Neuronal stem cell (in vitro differentiated cells): ENCODE measurements at regions not wholly inside any gene's neighbourhood (a gene's known extent, or its start where the extent isn't known, plus 50 kb on each side); places are given as distances from the start of the nearest gene placed in this dataset.

Experiments used
- DNase-seq: peaks from one replicate; pipeline ENCODE4 v3.0.0-alpha.2; 2013; ENCODE audit warnings: low spot score
- H2AFZ ChIP-seq: one replicate; pipeline ENCODE4 v1.6.1; 2013; ENCODE audit warnings: mild to moderate bottlenecking, low read length, inconsistent platforms
- H2AK5ac ChIP-seq: 2 replicates; pipeline ENCODE4 v1.6.1; 2013; ENCODE audit warnings: low read depth, mild to moderate bottlenecking, inconsistent platforms, low read length, moderate library complexity, mixed read lengths
- H2BK120ac ChIP-seq: 2 replicates; pipeline ENCODE4 v1.6.1; 2013; ENCODE audit warnings: low read depth, mild to moderate bottlenecking, inconsistent platforms, low read length, moderate library complexity, mixed read lengths
- H2BK12ac ChIP-seq: one replicate; pipeline ENCODE4 v1.6.1; 2013; ENCODE audit warnings: low read length, inconsistent platforms
- H2BK15ac ChIP-seq: 2 replicates; pipeline ENCODE4 v1.6.1; 2013; ENCODE audit warnings: mild to moderate bottlenecking, low read length, inconsistent platforms, mixed read lengths
- H2BK5ac ChIP-seq: one replicate; pipeline ENCODE4 v1.6.1; 2013; ENCODE audit warnings: inconsistent platforms, mild to moderate bottlenecking, low read length, moderate library complexity
- H3K14ac ChIP-seq: one replicate; pipeline ENCODE4 v1.6.1; 2013; ENCODE audit warnings: low read length, inconsistent platforms
- H3K18ac ChIP-seq: 2 replicates; pipeline ENCODE4 v1.6.1; 2013; ENCODE audit warnings: low read length, inconsistent platforms
- H3K23ac ChIP-seq: 2 replicates; pipeline ENCODE4 v1.6.1; 2013; ENCODE audit warnings: low read depth, mild to moderate bottlenecking, mixed read lengths, low read length, inconsistent platforms; ENCODE audit not compliant: poor library complexity
- H3K27ac ChIP-seq: replicated peaks from 3 replicates; pipeline ENCODE4 v1.5.1; 2013; ENCODE audit warnings: low read length, inconsistent platforms
- H3K27me3 ChIP-seq, 3 experiments: 2 replicates each; pipeline ENCODE4 v1.6.1; 2013; ENCODE audit warnings: low read length in 3 of 3, mild to moderate bottlenecking in 2 of 3, inconsistent platforms in 1 of 3, low read depth in 1 of 3, mixed read lengths in 1 of 3, moderate library complexity in 1 of 3; ENCODE audit not compliant: control insufficient read depth in 3 of 3, insufficient read depth in 3 of 3
- H3K36me3 ChIP-seq, 2 donors: replicated peaks in 1 of 2; 2 replicates each; pipeline ENCODE4 v1.6.1; 2013; ENCODE audit warnings: low read length in 2 of 2; ENCODE audit not compliant: control insufficient read depth in 2 of 2, insufficient read depth in 2 of 2
- H3K4ac ChIP-seq: 2 replicates; pipeline ENCODE4 v1.6.1; 2013; ENCODE audit warnings: inconsistent platforms, mild to moderate bottlenecking, low read length, moderate library complexity
- H3K4me1 ChIP-seq, 2 donors: 1 replicate in 1 of 2; 2 replicates in 1 of 2; pipeline ENCODE4 v1.6.1; 2013; ENCODE audit warnings: low read length in 2 of 2, low read depth in 1 of 2; ENCODE audit not compliant: control insufficient read depth in 2 of 2, insufficient read depth in 1 of 2
- H3K4me2 ChIP-seq: one replicate; pipeline ENCODE4 v1.6.1; 2013; ENCODE audit warnings: mild to moderate bottlenecking, low read length, inconsistent platforms; ENCODE audit not compliant: insufficient read depth, poor library complexity, severe bottlenecking
- H3K4me3 ChIP-seq, 2 donors: 2 replicates each; pipeline ENCODE4 v1.5.1; 2013; ENCODE audit warnings: low read length in 2 of 2, mild to moderate bottlenecking in 2 of 2, inconsistent platforms in 1 of 2, moderate library complexity in 1 of 2
- H3K79me1 ChIP-seq: one replicate; pipeline ENCODE4 v1.6.1; 2013; ENCODE audit warnings: low read depth, mild to moderate bottlenecking, inconsistent platforms, low read length, moderate library complexity
- H3K9ac ChIP-seq: one replicate; pipeline ENCODE4 v1.6.1; 2013; ENCODE audit warnings: mild to moderate bottlenecking, low read depth, low read length, inconsistent platforms; ENCODE audit not compliant: poor library complexity
- H3K9me3 ChIP-seq, 2 donors: replicated peaks in 1 of 2; 2 replicates each; pipeline versions ENCODE3 to v1.6.1; 2013; ENCODE audit warnings: low read length in 2 of 2, mild to moderate bottlenecking in 2 of 2, inconsistent platforms in 1 of 2, low read depth in 1 of 2, mixed read lengths in 1 of 2, moderate library complexity in 1 of 2; ENCODE audit not compliant: control insufficient read depth in 2 of 2, insufficient read depth in 1 of 2
- H4K8ac ChIP-seq: one replicate; pipeline ENCODE4 v1.6.1; 2013; ENCODE audit warnings: low read depth, mild to moderate bottlenecking, inconsistent platforms, low read length, moderate library complexity
- H4K91ac ChIP-seq: one replicate; pipeline ENCODE4 v1.6.1; 2013; ENCODE audit warnings: low read length, low read depth, mild to moderate bottlenecking, inconsistent platforms; ENCODE audit not compliant: poor library complexity
- WGBS, 2 donors: extraction: QIAGEN DNeasy Blood & Tissue Kit; methylation state at CpG; one replicate each; pipeline ENCODE4 v1.1.7; 2013; ENCODE audit warnings: missing lambda C conversion rate in 2 of 2, mixed read lengths in 1 of 2; ENCODE audit not compliant: insufficient read length in 2 of 2, insufficient replicate concordance in 1 of 2; ENCODE audit errors: extremely low coverage in 2 of 2; 5-methylcytosine and 5-hydroxymethylcytosine counted together

DNA sequence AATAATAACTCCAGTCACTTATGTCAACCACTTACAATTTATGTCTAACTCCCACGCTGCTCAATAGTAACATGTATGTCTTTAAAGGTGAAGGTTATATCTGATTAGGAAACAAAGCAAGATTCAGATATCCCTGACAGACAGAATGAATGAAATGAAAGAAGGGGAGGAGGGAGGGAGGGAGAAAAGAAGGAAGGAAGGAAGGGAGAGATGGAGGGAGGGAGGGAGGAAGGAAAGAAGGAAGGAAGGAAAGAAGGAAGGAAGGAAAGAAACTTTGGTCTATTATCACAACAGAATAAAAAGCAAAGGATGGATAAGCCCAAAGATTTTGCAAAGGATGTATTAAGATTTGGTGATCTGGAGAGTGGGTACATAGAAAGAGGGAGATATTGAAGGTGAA lies 433.3 kb downstream of the PRKD1 start:
- no peak overlapping the region for H3K14ac ChIP-seq
- H2BK120ac ChIP-seq = no peak overlapping the region
- H3K9ac ChIP-seq = no peak overlapping the region
- no peak overlapping the region for H3K4ac ChIP-seq
- no peak overlapping the region for H2BK15ac ChIP-seq
- H3K23ac ChIP-seq = no peak overlapping the region
- no peak overlapping the region for H3K4me2 ChIP-seq
- H4K91ac ChIP-seq = no peak overlapping the region
- no CpG with 5 or more reads among the region's 1 CpG for WGBS, 2 donors
- H3K9me3 ChIP-seq = peaks cover 0 to 6% of the 10 kb centered on the region in 2 donors
- H3K18ac ChIP-seq = no peak overlapping the region
- H3K4me3 ChIP-seq = no peak overlapping the region
- no peak overlapping the region for H2BK12ac ChIP-seq
- H3K27me3 ChIP-seq = peaks cover 0 to 3% (median 0%) of the 10 kb centered on the region in 3 experiments
- DNase-seq = no peak
- H3K27ac ChIP-seq = no peak overlapping the region
- no peak overlapping the region for H2AK5ac ChIP-seq
- H4K8ac ChIP-seq = no peak overlapping the region
- H3K79me1 ChIP-seq = no peaks in the 10 kb centered on the region
- H3K4me1 ChIP-seq = peaks cover 0 to 4% of the 10 kb centered on the region in 2 donors
- no peak overlapping the region for H2BK5ac ChIP-seq
- peaks cover 0 to 2% of the 10 kb centered on the region in 2 donors for H3K36me3 ChIP-seq
- H2AFZ ChIP-seq = no peak overlapping the region

- no peak for DNase-seq
- H3K4ac ChIP-seq = no peak overlapping the region
- H3K14ac ChIP-seq = no peak overlapping the region
- H3K18ac ChIP-seq = no peak overlapping the region
- no peaks in the 10 kb centered on the region for H3K79me1 ChIP-seq
- H3K23ac ChIP-seq = no peak overlapping the region
- no peak overlapping the region for H2BK15ac ChIP-seq
- no peak overlapping the region for H2AK5ac ChIP-seq
- peaks cover 0 to 1% of the 10 kb centered on the region in 2 donors for H3K4me1 ChIP-seq
- no peak overlapping the region for H3K4me3 ChIP-seq
- no peaks in the 10 kb centered on the region for H3K36me3 ChIP-seq
- H3K27ac ChIP-seq = no peak overlapping the region
- no peak overlapping the region for H3K4me2 ChIP-seq
- H3K27me3 ChIP-seq = no peaks in the 10 kb centered on the region
- no peak overlapping the region for H2BK12ac ChIP-seq
- no peak overlapping the region for H2AFZ ChIP-seq
- H4K8ac ChIP-seq = no peak overlapping the region
- no peak overlapping the region for H2BK5ac ChIP-seq
- no peak overlapping the region for H3K9ac ChIP-seq
- H3K9me3 ChIP-seq = no peaks in the 10 kb centered on the region
- no peak overlapping the region for H2BK120ac ChIP-seq
- no peak overlapping the region for H4K91ac ChIP-seq
These were observed 423.7 kb downstream of the PRKD1 start for GRCh38 chr14:29503903-29504302.

GRCh38 chr14:29518335-29518734 lies 409.3 kb downstream of the PRKD1 start:
- Histone ChIP-seq H2BK12ac (no peak overlapping the region), H3K14ac (no peak overlapping the region), H3K4me3 (no peak overlapping the region), H3K18ac (no peak overlapping the region), H2AFZ (no peak overlapping the region), H3K4me1 (no peaks in the 10 kb centered on the region), H3K79me1 (no peaks in the 10 kb centered on the region), H2AK5ac (no peak overlapping the region), H3K27me3 (no peaks in the 10 kb centered on the region), H2BK15ac (no peak overlapping the region), H2BK5ac (no peak overlapping the region), H3K4me2 (no peak overlapping the region), H3K9me3 (no peaks in the 10 kb centered on the region), H4K91ac (no peak overlapping the region), H3K27ac (no peak overlapping the region), H3K23ac (no peak overlapping the region), H4K8ac (no peak overlapping the region), H3K36me3 (no peaks in the 10 kb centered on the region), H3K4ac (no peak overlapping the region), H3K9ac (no peak overlapping the region), H2BK120ac (no peak overlapping the region)
- no peak for DNase-seq
- no CpG with 5 or more reads among the region's 2 CpGs for WGBS, 2 donors

DNA sequence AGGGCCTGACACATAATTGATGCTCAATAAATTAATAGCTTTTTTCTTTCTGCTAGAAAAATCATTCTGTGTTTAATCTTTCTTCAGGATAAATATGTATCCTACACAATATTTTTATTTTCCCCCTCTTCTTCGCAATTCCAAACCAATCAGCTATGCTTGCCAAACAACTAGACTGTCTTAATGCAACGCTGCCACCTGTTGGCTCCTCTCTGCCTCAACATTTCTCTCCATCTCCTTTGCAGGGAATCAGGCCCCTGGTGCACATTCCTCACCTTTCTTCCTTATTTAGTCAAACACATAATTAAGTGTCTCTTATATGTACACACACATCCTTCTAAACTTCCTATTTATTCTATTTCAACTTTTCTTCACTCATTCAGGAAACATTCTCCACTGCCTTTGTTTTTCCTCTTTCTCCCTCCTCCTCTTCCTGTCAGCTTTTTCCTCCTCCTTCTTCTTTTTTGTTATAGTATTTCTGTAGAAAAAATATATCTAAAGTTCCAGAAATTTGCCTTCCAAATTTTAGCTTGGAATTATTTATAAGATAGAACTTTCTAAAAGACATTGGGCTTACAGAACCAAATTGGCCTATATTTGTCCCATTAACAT lies 406.0 kb downstream of the PRKD1 start:
- Histone ChIP-seq H2BK15ac (no peak overlapping the region), H3K4me3 (no peak overlapping the region), H3K4me2 (no peak overlapping the region), H3K9me3 (no peaks in the 10 kb centered on the region), H3K14ac (no peak overlapping the region), H4K91ac (no peak overlapping the region), H2AFZ (no peak overlapping the region), H4K8ac (no peak overlapping the region), H2BK12ac (no peak overlapping the region), H3K4ac (no peak overlapping the region), H2AK5ac (no peak overlapping the region), H3K9ac (no peak overlapping the region), H2BK120ac (no peak overlapping the region), H3K23ac (no peak overlapping the region), H3K79me1 (no peaks in the 10 kb centered on the region), H3K27me3 (no peaks in the 10 kb centered on the region), H2BK5ac (no peak overlapping the region), H3K4me1 (no peaks in the 10 kb centered on the region), H3K18ac (no peak overlapping the region), H3K27ac (no peak overlapping the region), H3K36me3 (no peaks in the 10 kb centered on the region)
- 100% methylated on average over 1 of the region's 2 CpGs; no CpG with 5 or more reads in 1 of the 2 donors for WGBS, 2 donors
- DNase-seq = peak; percentile 38
